GM19324 (cell line): ENCODE measurements at regions not wholly inside any gene's neighbourhood (a gene's known extent, or its start where the extent isn't known, plus 50 kb on each side); places are given as distances from the start of the nearest gene placed in this dataset.

Experiments used
- ATAC-seq: cut with Tn5 transposase; IDR thresholded peaks from one replicate; pipeline ENCODE4 v1.9.1; 2021; ENCODE audit warnings: mild to moderate bottlenecking, moderate library complexity; ENCODE audit not compliant: unreplicated experiment, low FRiP score

DNA sequence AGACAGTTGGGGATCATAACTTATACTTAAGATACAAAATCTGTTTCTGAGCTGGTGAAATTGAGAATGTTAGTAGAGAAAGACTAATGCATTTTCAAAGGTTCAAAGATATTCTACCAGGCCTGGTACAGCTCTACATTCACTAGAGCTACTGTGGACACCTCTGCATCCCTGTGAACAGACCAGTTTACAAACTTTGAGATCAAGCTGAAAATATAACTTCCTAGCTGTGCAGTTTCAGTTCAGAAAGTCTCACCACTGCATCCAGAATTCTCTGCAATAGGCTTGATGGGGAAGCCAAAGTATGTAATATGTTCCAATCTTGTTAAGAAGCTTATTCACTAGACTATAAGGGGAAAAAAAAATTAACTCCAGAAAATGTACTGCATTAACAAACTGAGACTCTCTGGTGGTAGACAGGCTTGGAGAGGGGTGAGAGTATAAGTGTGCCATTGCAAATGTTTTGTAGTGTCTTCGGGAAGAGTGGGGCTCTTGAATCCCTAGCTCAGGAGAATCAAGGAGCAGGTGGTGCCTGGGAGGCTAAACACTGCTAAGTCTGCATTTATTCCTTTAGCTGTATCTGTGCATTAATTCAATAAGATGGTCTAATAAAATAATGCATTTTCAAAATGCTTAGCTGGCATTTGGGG, 671.9 kb downstream of the NR2F1-AS1 start:
- no peak for ATAC-seq

DNA sequence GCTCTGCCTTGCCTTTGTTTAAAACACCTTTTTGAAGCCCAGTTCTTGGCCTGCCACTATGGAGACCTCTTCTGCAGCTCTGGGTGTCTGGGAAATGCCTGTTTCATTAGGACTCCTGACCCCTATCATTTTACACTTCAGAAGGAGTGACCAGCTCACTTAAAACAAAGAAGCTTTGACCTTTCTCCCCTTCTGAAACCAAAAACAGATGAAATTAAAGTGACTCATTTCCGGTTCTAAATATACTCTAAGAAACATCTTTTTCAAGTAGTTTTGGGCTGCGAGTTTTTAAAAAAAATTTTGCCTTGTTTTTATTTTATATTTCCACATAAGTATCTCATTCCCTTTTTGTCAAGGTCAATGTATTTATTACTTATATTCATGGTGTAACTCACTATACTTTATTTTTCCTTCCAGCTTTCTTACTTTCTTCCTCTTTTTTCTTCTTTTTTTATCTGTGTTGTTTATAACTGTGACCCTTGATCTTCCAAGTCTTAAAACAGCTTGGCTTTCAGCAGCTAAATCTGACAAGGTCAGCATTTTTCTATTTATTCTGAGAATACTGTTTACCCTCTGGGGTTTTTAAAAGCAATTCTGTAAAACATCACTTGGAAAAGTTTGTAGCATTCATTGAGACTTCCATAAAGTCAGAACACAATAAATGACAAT, 672.9 kb downstream of the NR2F1-AS1 start:
- ATAC-seq: peak; percentile 70

DNA sequence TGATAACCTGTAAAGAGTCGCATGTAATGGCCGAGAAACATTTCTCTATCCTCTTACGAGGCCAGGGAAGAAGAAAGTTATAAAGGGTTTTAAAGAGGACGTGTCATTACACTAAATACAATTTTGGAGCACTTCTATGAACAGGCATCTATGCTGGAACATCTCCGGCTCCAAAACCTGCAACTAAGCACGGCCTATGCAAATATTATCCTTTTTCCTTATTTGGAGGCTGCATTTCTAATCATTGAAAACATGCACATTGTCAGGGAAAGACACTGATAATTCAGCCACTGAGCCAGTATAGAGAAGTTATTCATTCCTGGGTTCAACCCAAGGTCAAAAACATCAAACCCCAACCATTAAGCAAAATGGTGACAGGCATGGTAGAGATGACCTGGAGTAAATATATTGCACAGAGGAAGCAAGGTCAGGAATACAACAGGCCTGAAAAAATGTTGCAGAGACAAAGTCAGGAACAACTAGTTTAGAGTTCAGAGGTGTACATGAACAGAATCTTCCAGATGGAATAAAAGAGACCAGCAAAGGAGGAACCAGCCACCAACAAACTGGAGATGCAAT, 674.1 kb downstream of the NR2F1-AS1 start:
- ATAC-seq: no peak

DNA sequence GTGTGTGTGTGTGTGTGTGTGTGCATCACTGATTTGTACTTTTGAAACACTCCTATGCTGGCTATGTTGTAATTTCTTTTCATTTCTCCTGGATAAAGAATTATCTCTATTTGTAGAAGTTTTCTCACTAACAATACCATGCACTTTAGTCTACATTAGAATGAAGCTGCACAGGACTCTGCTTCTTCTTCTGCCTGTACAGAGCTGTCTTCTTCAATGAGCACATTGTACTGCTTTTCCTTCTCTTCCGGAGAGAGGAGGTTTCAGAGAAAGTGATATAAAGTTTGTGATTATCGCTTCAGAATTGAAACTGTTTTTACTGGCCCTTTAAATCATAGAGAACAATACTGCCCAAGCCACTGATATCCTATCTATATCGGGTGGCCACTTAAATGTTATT, 677.0 kb downstream of the NR2F1-AS1 start:
- ATAC-seq: no peak

DNA sequence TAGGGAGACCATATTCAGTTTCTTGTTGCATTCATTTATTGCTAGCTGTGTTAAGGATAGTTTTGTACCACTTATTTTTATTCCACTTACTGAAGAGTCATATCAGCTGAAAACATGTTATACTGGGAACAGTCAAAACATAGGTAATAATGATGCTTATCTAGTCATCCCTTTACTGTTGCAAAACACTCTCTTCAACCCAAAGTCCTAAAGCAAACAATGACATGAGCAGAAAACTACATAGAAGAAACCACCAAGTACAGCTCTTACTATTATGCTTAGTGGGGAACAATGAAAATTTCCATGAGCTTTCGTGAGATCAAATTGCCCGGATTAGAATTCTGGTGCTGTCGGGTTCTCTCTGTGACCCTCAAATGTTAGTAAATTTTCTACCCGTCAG, 681.4 kb downstream of the NR2F1-AS1 start:
- ATAC-seq: no peak

DNA sequence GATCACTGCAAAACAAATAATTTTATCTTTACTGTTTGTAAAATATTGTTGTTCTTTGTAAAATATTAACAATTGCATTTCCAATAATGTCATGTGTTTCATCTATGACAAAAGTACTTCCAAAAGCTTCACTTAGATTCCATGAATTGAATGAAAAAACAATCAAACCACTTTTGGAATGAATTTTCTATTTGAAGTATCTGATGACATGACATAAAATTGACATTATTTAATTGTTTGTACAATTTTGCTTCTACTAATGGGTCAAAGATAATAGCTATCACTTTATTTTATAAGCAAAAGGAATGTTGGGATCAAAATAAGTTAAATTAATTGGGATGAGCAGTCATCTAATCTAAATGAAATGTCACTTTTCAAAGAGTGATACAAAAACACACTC, 684.3 kb downstream of the NR2F1-AS1 start:
- ATAC-seq: no peak

DNA sequence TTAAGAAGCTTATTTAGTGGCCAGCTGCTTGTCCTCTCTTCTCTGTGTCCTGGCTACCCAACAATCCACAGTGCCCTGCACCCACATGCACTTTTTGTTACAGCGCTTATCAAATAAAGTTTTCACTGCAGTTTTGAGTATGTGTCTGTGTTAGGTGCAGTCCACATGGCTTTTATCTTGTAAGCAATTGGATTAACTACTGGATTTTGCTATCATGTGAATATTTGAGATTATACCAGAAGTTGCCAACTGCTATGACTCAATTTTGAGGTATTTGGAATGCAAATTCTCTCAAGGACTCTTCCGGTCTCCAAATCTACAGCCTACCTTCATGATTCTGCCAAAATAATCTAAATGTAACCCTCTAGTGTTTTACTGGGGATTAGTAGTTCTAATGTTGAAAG, 690.2 kb downstream of the NR2F1-AS1 start:
- ATAC-seq: no peak

DNA sequence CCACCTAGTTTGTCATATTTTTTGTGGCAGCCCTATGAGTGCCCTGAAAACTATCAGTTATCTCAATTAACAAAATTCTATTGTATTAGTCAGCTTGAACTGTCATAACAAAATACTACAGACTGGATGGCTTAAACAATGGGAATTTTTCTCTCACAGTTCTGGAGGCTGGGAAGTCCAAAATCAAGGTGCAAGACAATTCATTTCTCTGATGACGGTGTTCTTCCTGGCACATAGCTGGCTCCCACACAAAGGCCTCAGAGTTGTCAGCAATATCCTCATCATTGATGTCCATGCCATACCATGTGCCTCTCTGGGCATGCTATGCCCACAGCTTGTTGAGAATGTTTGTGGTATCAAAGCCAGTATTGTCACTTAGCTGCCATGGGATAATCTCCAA, 691.9 kb downstream of the NR2F1-AS1 start:
- ATAC-seq: no peak

DNA sequence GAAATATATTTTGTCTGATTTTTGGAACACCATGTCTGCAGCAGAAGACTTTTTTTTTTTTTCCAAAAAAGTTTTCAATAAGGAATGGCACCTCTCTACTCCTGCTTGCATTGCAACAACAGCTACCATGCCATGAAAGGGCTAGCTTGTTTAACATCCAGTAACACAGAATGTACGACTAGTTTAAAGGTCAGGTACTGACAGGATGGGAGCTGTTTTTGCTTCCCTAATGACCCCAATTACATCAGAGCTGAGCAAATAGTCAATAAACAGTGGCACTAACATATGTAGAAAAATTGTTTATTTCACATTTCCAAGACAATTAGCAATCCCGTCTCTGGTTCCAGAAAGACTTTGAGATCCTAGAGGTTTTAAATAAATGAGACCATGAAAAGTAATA, 693.8 kb downstream of the NR2F1-AS1 start:
- no peak for ATAC-seq

DNA sequence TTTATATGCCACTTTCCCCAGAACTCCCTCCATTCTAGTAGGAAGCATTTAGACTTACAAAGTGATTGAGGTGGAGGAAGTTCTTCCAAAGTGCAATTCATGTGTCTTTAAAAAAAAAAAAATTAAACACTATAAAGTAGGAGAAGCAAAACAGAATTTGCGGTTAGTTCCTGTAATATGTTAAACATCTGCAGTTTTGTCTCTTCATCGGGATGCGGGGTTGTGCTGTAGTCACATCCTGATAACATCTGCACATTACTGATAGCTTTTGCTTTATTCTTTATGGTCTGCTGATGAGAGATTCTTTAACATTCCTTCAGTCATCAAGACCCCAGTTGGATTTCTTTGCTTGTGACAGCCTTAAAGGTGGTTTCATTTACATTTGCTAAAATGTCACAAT, 694.3 kb downstream of the NR2F1-AS1 start:
- no peak for ATAC-seq

DNA sequence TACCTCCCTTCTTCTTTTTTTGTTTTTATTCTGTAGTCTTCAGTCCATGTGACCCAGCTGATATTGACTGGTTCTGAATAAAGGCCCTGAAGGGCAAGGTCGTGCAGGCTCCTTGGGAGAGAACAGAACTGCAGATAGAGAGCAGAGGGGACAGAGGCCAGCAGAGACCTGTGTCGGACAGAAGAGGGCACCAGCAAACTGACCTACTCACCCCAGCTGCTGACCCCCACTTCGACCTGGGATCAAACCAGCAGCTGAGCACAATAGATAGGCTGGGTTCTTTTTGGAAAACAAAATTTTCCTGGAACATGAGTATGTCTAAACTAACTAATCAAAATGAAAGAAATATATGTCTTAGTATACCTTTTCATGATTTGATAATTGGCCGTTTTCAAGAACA, 695.1 kb downstream of the NR2F1-AS1 start:
- no peak for ATAC-seq

DNA sequence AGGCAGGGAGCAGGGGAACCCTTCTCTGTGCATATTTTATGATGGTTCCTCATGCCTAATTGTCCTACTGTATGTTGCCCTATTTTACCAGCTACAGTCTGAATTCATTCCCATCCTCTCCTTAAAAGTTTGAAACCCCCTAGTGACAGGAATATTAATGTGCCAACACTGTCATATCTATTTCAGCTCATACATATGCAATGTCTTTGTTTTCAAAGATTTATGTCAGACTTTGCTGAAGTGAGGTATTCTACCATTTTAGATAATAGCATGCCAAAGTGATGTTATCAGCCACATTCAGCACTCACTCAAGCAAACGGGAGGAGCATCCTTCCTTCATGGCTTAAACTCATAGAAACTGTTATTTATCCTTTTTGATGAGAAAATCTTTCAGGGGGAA, 696.5 kb downstream of the NR2F1-AS1 start:
- no peak for ATAC-seq

DNA sequence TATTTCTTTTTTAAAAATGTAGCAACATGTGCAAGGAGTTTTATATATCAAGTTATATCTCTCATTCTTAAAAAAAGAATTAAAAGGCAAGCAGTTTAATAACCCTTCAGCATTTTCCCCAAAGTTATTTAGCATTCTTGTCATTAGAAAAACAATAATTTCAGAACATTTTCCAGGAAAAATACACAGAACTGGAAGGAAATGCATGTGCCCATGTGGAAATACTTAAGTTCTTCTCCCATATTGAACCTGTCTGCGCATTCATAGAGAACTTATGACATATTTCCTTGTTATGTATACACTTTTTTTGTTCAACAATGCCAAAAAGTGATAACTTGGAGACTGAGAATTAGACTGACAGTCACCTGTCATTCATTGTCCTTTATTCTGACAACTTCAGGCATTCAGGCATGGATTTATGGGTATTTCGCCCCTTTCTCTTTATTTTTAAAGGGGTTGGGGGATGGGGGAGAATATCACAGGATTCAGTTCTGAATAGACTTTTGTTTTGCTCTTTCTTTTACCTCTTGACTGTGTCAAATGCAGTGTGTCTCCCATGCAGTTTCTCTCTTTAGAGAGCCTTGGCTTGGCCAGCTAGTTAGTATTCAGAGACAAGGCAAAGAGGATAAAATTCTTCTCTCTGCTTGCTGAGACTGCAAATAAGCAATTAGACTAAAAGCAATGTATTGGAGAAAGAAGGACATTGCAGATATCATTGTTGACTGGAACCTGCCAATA, 701.0 kb downstream of the NR2F1-AS1 start:
- no peak for ATAC-seq

DNA sequence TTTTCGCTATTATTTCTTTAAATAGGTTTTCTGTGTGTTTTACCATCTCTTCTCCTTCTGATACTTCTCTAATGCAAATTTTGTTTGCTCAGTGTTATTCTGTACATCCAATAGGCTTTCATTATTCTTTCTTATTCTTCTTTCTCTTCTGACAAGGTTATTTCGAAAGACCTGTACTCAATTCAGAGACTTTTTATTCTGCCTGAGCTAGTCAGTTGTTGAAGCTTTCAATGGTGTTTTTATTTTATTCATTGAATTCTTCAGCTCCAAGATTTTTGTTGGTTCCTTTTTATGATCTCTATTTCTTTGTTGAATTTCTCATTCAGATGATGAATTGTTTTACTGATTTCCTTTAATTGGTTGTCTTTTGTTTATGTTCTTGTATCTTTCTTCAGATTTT, 706.2 kb downstream of the NR2F1-AS1 start:
- no peak for ATAC-seq

DNA sequence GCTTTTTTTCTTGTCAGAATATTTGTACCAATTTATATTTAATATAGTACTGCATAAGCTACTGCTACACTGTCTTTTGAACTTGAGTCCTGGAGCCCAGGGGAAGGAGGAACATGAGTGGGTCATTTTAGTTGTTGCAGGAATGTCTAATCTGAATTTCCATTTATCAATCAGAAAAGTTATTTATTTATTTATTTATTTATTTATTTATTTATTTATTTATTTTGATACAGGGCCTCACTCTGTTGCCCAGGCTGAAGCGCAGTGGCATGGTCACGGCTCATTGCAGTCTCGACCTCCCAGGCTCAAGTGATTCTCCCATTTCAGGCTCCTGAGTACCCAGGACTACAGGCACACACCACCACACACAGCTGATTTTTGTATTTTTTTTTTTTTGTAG, 712.6 kb downstream of the NR2F1-AS1 start:
- no peak for ATAC-seq

DNA sequence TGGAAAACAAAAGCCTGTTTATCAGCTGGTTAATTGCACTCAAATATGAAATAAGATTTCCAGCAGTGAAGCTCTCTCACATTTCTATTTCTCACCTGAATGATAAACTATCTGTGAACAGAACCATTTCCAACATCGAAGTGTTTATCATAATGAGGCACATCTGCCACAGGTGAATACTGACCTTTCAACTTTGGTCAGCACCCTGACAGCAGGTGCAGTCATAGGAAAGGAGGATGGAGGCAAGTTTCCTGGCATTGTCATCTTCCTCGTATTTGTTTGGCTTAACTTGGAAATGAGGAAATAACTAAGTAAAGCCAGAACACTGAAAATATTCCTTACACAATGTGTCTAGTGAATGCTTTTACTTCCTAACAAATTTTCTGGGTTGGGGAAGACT, 716.4 kb downstream of the NR2F1-AS1 start:
- no peak for ATAC-seq

DNA sequence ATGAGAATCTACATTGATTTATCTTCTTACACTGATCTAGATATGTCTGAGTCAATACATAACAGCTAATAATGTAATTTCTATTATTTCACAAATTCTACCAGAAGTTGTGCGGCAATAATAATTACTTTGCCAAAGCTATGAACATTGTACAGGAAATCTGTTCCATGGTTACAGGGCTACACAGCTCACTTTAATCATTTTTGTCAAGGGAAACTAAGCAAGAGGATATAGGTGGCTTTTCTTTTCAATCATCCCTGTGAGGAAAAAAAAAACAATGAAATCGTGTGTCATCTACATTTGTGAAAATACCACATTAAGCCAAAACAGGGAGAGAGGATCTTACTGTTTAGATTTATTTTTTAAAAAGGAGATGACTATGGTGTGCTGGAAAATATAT, 717.4 kb downstream of the NR2F1-AS1 start:
- ATAC-seq: no peak

DNA sequence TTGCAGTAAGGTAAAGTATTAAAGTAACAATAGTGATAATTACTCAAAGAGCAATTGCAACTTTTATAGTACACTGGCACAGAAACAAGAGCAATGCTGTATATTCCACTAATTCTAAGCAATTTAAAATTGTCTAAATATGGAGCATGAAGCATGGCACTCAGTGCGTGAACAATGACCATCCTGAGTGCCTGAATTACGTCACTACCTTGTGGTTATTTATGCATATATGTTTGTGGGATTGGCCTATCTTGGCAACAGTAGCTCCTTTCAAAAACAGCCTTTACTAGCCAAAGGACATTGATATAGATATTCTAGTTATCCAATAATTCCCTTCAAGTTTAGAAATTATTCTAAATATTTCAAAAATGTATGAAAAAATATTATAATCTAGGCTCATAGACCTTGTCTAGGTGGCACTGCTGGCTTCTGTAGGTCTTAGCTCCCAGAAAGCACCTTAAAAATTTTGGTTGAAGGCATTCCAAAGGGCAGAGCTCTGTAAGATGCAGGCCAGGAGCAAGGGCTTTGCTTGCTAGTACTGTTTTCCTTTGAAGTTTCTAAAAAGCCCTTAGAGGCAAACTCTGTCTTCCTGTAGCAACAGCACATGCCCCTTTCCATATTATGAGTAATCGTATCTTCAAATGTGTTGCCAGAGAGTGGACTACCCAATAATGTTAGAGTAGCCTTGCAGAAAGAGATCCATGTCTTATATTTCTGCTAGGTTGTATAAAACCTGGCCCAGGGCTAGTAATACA, 719.3 kb downstream of the NR2F1-AS1 start:
- ATAC-seq: no peak

DNA sequence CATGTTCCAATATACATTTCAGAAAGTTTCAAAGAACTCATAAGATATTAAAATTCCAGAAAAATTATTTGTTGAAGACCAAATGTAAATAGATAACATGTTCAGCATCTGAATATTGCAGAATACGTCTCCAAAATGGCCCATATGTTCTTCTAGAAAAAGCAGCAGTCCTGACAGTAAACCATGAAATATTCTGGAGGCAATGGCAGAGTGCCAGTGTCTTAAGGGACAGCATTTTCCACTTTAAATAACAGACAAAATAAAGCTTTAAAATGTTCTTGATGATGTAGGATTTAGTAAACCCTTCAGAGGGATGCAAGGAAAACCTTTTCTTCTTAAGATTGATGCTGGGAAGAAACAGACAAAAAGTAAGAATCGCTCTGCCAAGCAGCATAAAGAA, 721.0 kb downstream of the NR2F1-AS1 start:
- ATAC-seq: no peak

DNA sequence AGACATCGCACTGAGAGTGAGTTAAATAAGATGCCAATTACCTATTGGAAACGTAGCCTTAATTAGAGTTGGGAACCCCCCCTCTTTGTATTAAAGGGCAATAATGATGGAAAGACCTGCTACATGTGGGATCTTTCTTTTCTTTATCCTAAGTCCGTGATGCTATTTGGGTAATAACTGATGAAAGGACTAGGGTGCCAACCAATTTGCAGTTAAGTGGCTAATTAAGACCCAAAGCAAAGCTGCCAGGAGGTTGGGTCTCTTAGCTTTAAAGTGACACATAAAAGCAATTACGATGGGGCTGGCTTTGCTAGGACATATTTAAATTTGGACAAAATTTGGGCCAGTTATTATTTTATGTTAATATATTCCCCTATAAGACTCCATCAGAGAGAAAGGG, 728.8 kb downstream of the NR2F1-AS1 start:
- no peak for ATAC-seq

DNA sequence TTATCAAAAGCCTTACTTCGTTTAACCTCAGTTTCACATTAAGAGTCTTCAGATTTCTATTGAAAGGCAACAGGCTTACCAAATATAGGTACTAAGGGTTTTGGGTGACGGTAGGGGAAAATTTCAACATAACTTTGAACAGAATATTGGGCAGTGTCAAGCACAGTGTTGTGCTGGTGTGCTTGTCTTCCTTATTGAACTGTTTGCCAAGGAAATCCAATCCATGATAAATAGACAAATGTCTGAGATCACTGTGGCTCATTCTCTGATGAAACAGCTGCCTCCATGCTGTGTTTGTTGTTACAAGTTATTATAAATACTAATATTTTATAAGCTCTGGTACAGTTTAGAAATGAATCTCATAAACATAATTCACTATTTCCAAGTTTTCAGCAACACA, 730.1 kb downstream of the NR2F1-AS1 start:
- ATAC-seq: no peak
